Ecto neural progenitor cell (in vitro differentiated cells): ENCODE measurements at regions not wholly inside any gene's neighbourhood (a gene's known extent, or its start where the extent isn't known, plus 50 kb on each side); places are given as distances from the start of the nearest gene placed in this dataset.

Experiments used
- DNase-seq: peaks from one replicate; pipeline ENCODE4 v3.0.0-alpha.2; 2018; ENCODE audit warnings: low spot score

- no peak for DNase-seq
Observed at GRCh38 chr17:12438813-12439586, 226.7 kb upstream of the MYOCD start.

GRCh38 chr17:12445331-12445730 is 220.4 kb upstream of the MYOCD start:
- DNase-seq = no peak

GRCh38 chr17:12457493-12457892 is 208.2 kb upstream of the MYOCD start:
- DNase-seq = no peak

- no peak for DNase-seq
Observed at GRCh38 chr17:12459736-12460135, 206.0 kb upstream of the MYOCD start.

GRCh38 chr17:12463102-12463501 is 202.6 kb upstream of the MYOCD start:
- no peak for DNase-seq

- DNase-seq = no peak
Observed at GRCh38 chr17:12472252-12473173, 193.2 kb upstream of the MYOCD start.

- no peak for DNase-seq
Observed at GRCh38 chr17:12478311-12478710, 187.4 kb upstream of the MYOCD start.

GRCh38 chr17:12485361-12485906 is 180.3 kb upstream of the MYOCD start:
- no peak for DNase-seq

GRCh38 chr17:12489325-12489724 is 176.4 kb upstream of the MYOCD start:
- DNase-seq = no peak

GRCh38 chr17:12492450-12492849 is 173.2 kb upstream of the MYOCD start:
- no peak for DNase-seq

- DNase-seq = no peak
Observed at GRCh38 chr17:12505866-12506265, 159.8 kb upstream of the MYOCD start.

- no peak for DNase-seq
Observed at GRCh38 chr17:12507026-12507595, 158.6 kb upstream of the MYOCD start.

- DNase-seq = no peak
Observed at GRCh38 chr17:12509801-12510200, 155.9 kb upstream of the MYOCD start.

- no peak for DNase-seq
Observed at GRCh38 chr17:12510535-12510934, 155.2 kb upstream of the MYOCD start.

GRCh38 chr17:12512694-12513355 is 152.9 kb upstream of the MYOCD start:
- DNase-seq = no peak

GRCh38 chr17:12514596-12514995 is 151.1 kb upstream of the MYOCD start:
- no peak for DNase-seq

- DNase-seq = no peak
Observed at GRCh38 chr17:12519956-12520594, 145.6 kb upstream of the MYOCD start.

GRCh38 chr17:12521416-12521815 is 144.3 kb upstream of the MYOCD start:
- DNase-seq = no peak

GRCh38 chr17:12522336-12522735 is 143.4 kb upstream of the MYOCD start:
- DNase-seq = no peak

GRCh38 chr17:12522743-12523183 is 142.9 kb upstream of the MYOCD start:
- peak; percentile 50 for DNase-seq

GRCh38 chr17:12523244-12523643 is 142.4 kb upstream of the MYOCD start:
- DNase-seq = no peak
